HG02981 (cell line): ENCODE measurements at regions not wholly inside any gene's neighbourhood (a gene's known extent, or its start where the extent isn't known, plus 50 kb on each side); places are given as distances from the start of the nearest gene placed in this dataset.

ENCODE experiments used
- ATAC-seq: cut with Tn5 transposase; IDR thresholded peaks from one replicate; pipeline ENCODE4 v1.9.1; 2021; ENCODE audit warnings: mild to moderate bottlenecking, moderate library complexity; ENCODE audit not compliant: unreplicated experiment

GRCh38 chr2:81238462-81238861, 933.9 kb upstream of the LRRTM1 start:
- ATAC-seq = no peak

- no peak for ATAC-seq
Observed at GRCh38 chr2:81235601-81236000, 931.0 kb upstream of the LRRTM1 start.

GRCh38 chr2:81234711-81235110, 930.2 kb upstream of the LRRTM1 start:
- ATAC-seq = no peak

- no peak for ATAC-seq
Observed at GRCh38 chr2:81225756-81226155, 921.2 kb upstream of the LRRTM1 start.

- ATAC-seq = no peak
Observed at GRCh38 chr2:81213598-81213997, 909.0 kb upstream of the LRRTM1 start.

GRCh38 chr2:81206216-81206615, 901.7 kb upstream of the LRRTM1 start:
- no peak for ATAC-seq

GRCh38 chr2:81196933-81197628, 892.5 kb upstream of the LRRTM1 start:
- ATAC-seq = no peak

GRCh38 chr2:81196383-81196851, 891.9 kb upstream of the LRRTM1 start:
- no peak for ATAC-seq

- no peak for ATAC-seq
Observed at GRCh38 chr2:81195774-81196382, 891.3 kb upstream of the LRRTM1 start.

- no peak for ATAC-seq
Observed at GRCh38 chr2:81195017-81195773, 890.6 kb upstream of the LRRTM1 start.

- ATAC-seq = no peak
Observed at GRCh38 chr2:81194581-81194980, 890.0 kb upstream of the LRRTM1 start.

- ATAC-seq = no peak
Observed at GRCh38 chr2:81194176-81194575, 889.6 kb upstream of the LRRTM1 start.

- no peak for ATAC-seq
Observed at GRCh38 chr2:81181845-81182244, 877.3 kb upstream of the LRRTM1 start.

GRCh38 chr2:81171447-81171846, 866.9 kb upstream of the LRRTM1 start:
- ATAC-seq = no peak

GRCh38 chr2:81163583-81163982, 859.0 kb upstream of the LRRTM1 start:
- ATAC-seq = no peak

GRCh38 chr2:81158505-81158904, 854.0 kb upstream of the LRRTM1 start:
- no peak for ATAC-seq

GRCh38 chr2:81148323-81148722, 843.8 kb upstream of the LRRTM1 start:
- ATAC-seq = no peak

- no peak for ATAC-seq
Observed at GRCh38 chr2:81136296-81136695, 831.7 kb upstream of the LRRTM1 start.

GRCh38 chr2:81097361-81097760, 792.8 kb upstream of the LRRTM1 start:
- ATAC-seq = no peak

GRCh38 chr2:81093031-81093430, 788.5 kb upstream of the LRRTM1 start:
- ATAC-seq = no peak

GRCh38 chr2:81087646-81088045, 783.1 kb upstream of the LRRTM1 start:
- ATAC-seq = no peak

GRCh38 chr2:81084101-81084500, 779.5 kb upstream of the LRRTM1 start:
- no peak for ATAC-seq
